C4-2B (cell line): ENCODE measurements at regions not wholly inside any gene's neighbourhood (a gene's known extent, or its start where the extent isn't known, plus 50 kb on each side); places are given as distances from the start of the nearest gene placed in this dataset.

Experiments
- H3K27ac ChIP-seq: fragments of 450-650 bp; 2 replicates; pipeline ENCODE4 v1.5.1; 2017
- CTCF ChIP-seq: fragments of 450-650 bp; conservative IDR thresholded peaks from 2 replicates; pipeline ENCODE4 v1.5.1; 2017; ENCODE audit warnings: mild to moderate bottlenecking
- ZFX ChIP-seq: fragments of 450-650 bp; IDR thresholded peaks from 2 replicates; pipeline ENCODE4 v1.6.1; 2017

GRCh38 chr7:109126404-109127050, 556.9 kb downstream of the DNAJB9 start:
- no peak overlapping the region for H3K27ac ChIP-seq
- no peak for TF ChIP-seq CTCF
- TF ChIP-seq ZFX: no peak

- TF ChIP-seq ZFX (no peak), CTCF (no peak)
- H3K27ac ChIP-seq: no peak overlapping the region
These were observed 557.5 kb downstream of the DNAJB9 start for GRCh38 chr7:109127145-109127544.

DNA sequence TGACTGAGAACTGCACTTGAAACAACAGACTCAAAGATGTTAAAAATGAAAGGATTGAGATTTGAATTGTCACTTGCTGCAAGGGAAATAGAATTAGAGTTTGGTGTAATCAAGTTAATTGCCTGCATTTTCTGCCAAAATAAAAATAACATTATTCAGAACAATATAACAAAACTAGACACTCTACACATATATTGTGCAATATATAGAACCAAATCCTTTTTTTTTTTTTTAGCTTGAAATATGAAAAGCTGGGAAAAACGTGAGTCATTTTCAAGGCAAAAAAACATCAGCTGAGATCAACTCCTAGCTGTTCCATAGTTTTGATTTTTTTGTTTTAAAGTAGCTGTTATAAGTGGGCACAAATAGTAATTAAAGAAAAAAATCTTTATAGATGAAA, 561.5 kb downstream of the DNAJB9 start:
- TF ChIP-seq ZFX (no peak), CTCF (no peak)
- no peak overlapping the region for H3K27ac ChIP-seq

GRCh38 chr7:109136893-109137292, 567.2 kb downstream of the DNAJB9 start:
- TF ChIP-seq ZFX (no peak), CTCF (no peak)

DNA sequence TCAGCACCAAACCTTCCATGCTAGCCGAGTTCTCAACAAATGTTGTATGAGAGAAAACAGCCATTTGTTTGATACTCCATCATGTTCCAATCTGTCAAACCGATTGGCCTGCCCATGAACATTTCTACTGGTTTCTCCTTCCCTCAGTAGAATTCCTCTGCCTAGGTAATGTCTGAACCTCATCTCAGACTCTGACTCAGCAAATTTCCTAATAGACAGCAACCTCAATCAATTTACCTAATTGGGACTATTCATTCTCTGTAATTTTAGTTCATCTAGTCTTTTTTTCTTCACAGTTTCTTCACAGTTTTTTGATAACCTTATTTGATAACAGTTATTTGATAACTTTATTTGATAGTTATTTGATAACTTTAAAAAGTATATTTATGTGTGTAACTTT, 585.1 kb downstream of the DNAJB9 start:
- H3K27ac ChIP-seq: no peak overlapping the region
- TF ChIP-seq CTCF (no peak), ZFX (no peak)

More at GRCh38 chr7:109136893-109137292, 567.2 kb downstream of the DNAJB9 start:
- H3K27ac ChIP-seq: no peak overlapping the region

DNA sequence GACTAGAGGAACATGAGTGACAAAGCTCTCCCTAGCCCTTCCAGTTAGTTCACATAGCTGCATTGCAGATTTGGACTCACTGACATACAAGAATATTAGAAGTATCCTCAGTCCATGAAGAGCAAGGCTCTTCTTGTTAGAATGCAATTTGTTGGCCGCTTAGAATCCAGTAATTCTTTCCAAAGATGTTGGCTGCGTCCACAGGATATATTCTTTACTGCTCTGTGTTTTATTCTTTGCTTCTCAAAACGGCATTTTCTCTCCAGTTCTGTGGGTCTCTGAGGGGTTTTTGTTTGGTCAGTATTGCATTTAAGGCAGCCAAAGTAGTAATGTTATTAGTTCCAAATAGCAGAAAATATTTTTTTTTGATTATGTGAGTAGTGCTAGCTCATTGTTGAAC, 588.6 kb downstream of the DNAJB9 start:
- no peak overlapping the region for H3K27ac ChIP-seq
- TF ChIP-seq ZFX (no peak), CTCF (no peak)

DNA sequence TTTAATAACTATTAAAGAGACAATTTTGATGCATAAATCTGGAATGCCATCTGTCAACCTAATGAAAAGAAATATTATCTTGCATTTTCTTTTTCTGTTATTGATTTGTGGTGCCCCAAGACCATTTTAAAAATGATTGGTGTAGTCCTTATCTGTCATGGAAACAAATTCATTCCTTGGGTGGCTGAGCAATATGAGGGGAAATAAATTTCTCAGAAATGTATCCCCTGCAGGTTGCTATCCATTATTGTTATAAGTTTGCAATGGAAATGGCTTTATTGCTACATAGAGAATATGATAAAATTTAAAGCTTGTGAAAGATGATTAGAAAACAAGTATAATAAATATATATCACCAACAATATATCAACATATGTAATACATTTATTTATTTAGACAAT, 607.0 kb downstream of the DNAJB9 start:
- no peak overlapping the region for H3K27ac ChIP-seq
- TF ChIP-seq CTCF (no peak), ZFX (no peak)
